ENCODE measurements at regions not wholly inside any gene's neighbourhood (a gene's known extent, or its start where the extent isn't known, plus 50 kb on each side); places are given as distances from the start of the nearest gene placed in this dataset.

- TF ChIP-seq FOSL1 (IDR thresholded peaks at IDR 0.05; ENCODE audit: low read depth) (no peak), EZH2 (IDR thresholded peaks at IDR 0.05) (no peak), YY1 (IDR thresholded peaks at IDR 0.05; ENCODE audit: extremely low read depth, insufficient replicate concordance, low read depth, low read length) (no peak), ZFX (IDR thresholded peaks at IDR 0.05) (no peak), MAX (IDR thresholded peaks at IDR 0.05) (no peak), RAD21 (IDR thresholded peaks at IDR 0.05; ENCODE audit: low read depth) (no peak)
- H3K36me3 ChIP-seq (ENCODE audit: control insufficient read depth in 1 of 2, insufficient read depth in 2 of 2, low read length in 2 of 2) = no peaks in the 10 kb centered on the region
- ATAC-seq = no peak
- ChIA-PET POLR2A (no interaction called here), RAD21 (ENCODE audit: low non-redundant PET in 1 of 2, low total read pairs in 2 of 2, uncharacterized antibody in 2 of 2, unreplicated experiment in 2 of 2) (no interaction called here), CTCF (no interaction called here)
- H3K9me3 ChIP-seq (ENCODE audit: control insufficient read depth in 1 of 2, insufficient read depth in 1 of 2, low read depth in 1 of 2, low read length in 2 of 2) = no peaks in the 10 kb centered on the region
- BruUV-seq (replicated peaks) = no TSS peak
- H3K27me3 ChIP-seq (ENCODE audit: insufficient read depth, low read length) = no peaks in the 10 kb centered on the region
- no peak for DNase-seq (ENCODE audit: low read depth, low spot score)
- H3K4me3 ChIP-seq (replicated peaks in 1 of 2; ENCODE audit: low read depth in 1 of 2, low read length in 2 of 2) = no peak overlapping the region
- no peak overlapping the region for H3K9ac ChIP-seq (ENCODE audit: low read length)
- no peaks in the 10 kb centered on the region for H3K9me2 ChIP-seq (ENCODE audit: insufficient read depth)
- no peak overlapping the region for H3K4me2 ChIP-seq (ENCODE audit: low read length)
- H3K79me2 ChIP-seq (ENCODE audit: insufficient read depth, low read length) = no peaks in the 10 kb centered on the region
- no peak overlapping the region for H3K27ac ChIP-seq (ENCODE audit: low read depth, low read length)
- intact Hi-C loops (cut with micrococcal nuclease) = no loop called here
- H2AFZ ChIP-seq (ENCODE audit: low read depth, low read length, poor library complexity, severe bottlenecking) = no peak overlapping the region
- H3K4me1 ChIP-seq (ENCODE audit: control insufficient read depth in 1 of 2, insufficient read depth in 2 of 2, low read length in 2 of 2) = peaks cover 45 to 47% of the 10 kb centered on the region in 2 experiments
- H4K20me1 ChIP-seq (ENCODE audit: insufficient read depth) = no peaks in the 10 kb centered on the region
Measured at GRCh38 chr12:123059500-123059899, 79.0 kb downstream of the ARL6IP4 start.

GRCh38 chr12:123058980-123059379, 78.5 kb downstream of the ARL6IP4 start:
- H3K4me2 ChIP-seq (ENCODE audit: low read length) = no peak overlapping the region
- DNase-seq (ENCODE audit: low read depth, low spot score) (no peak), ATAC-seq (no peak)
- CTCF ChIA-PET = no interaction called here
- POLR2A ChIA-PET = no interaction called here
- no peaks in the 10 kb centered on the region for H4K20me1 ChIP-seq (ENCODE audit: insufficient read depth)
- H2AFZ ChIP-seq (ENCODE audit: low read depth, low read length, poor library complexity, severe bottlenecking) = no peak overlapping the region
- no peaks in the 10 kb centered on the region for H3K79me2 ChIP-seq (ENCODE audit: insufficient read depth, low read length)
- intact Hi-C loops (cut with micrococcal nuclease) = no loop called here
- no peak overlapping the region for H3K9ac ChIP-seq (ENCODE audit: low read length)
- H3K4me3 ChIP-seq (replicated peaks in 1 of 2; ENCODE audit: low read depth in 1 of 2, low read length in 2 of 2) = no peak overlapping the region
- peaks cover 41 to 43% of the 10 kb centered on the region in 2 experiments for H3K4me1 ChIP-seq (ENCODE audit: control insufficient read depth in 1 of 2, insufficient read depth in 2 of 2, low read length in 2 of 2)
- RAD21 ChIA-PET (ENCODE audit: low non-redundant PET in 1 of 2, low total read pairs in 2 of 2, uncharacterized antibody in 2 of 2, unreplicated experiment in 2 of 2) = no interaction called here
- no TSS peak for BruUV-seq (replicated peaks)
- H3K27ac ChIP-seq (ENCODE audit: low read depth, low read length) = no peak overlapping the region
- no peaks in the 10 kb centered on the region for H3K36me3 ChIP-seq (ENCODE audit: control insufficient read depth in 1 of 2, insufficient read depth in 2 of 2, low read length in 2 of 2)
- no peaks in the 10 kb centered on the region for H3K27me3 ChIP-seq (ENCODE audit: insufficient read depth, low read length)
- H3K9me2 ChIP-seq (ENCODE audit: insufficient read depth) = no peaks in the 10 kb centered on the region
- no peak for TF ChIP-seq EGR1 (IDR thresholded peaks at IDR 0.05; ENCODE audit: low read depth)
- TF ChIP-seq EZH2 (IDR thresholded peaks at IDR 0.05) = no peak
- TF ChIP-seq REST (IDR thresholded peaks at IDR 0.05; ENCODE audit: low read depth) = no peak
- TF ChIP-seq CEBPB (IDR thresholded peaks at IDR 0.05; ENCODE audit: low read depth) = no peak
- no peaks in the 10 kb centered on the region for H3K9me3 ChIP-seq (ENCODE audit: control insufficient read depth in 1 of 2, insufficient read depth in 1 of 2, low read depth in 1 of 2, low read length in 2 of 2)

Data from HCT116 (cell line).